H9 (cell line): ENCODE measurements at regions not wholly inside any gene's neighbourhood (a gene's known extent, or its start where the extent isn't known, plus 50 kb on each side); places are given as distances from the start of the nearest gene placed in this dataset.

Source experiments
- DNase-seq: peaks from one replicate; pipeline ENCODE4 v3.0.0-alpha.2; 2017
- H2AFZ ChIP-seq: one replicate; pipeline ENCODE4 v1.6.1; 2013; ENCODE audit warnings: mild to moderate bottlenecking, low read length, control low read depth, moderate library complexity
- H2AK5ac ChIP-seq: 2 replicates; pipeline ENCODE4 v1.6.1; 2013; ENCODE audit warnings: low read length, control low read depth, mixed read lengths; ENCODE audit not compliant: insufficient read length
- H2BK120ac ChIP-seq: one replicate; pipeline ENCODE4 v1.6.1; 2013; ENCODE audit warnings: low read depth, mild to moderate bottlenecking, low read length, control low read depth, inconsistent platforms; ENCODE audit not compliant: poor library complexity, severe bottlenecking
- H2BK12ac ChIP-seq: 2 replicates; pipeline ENCODE4 v1.6.1; 2013; ENCODE audit warnings: low read length, control low read depth, mixed read lengths, low read depth; ENCODE audit not compliant: insufficient read length
- H2BK15ac ChIP-seq: 2 replicates; pipeline ENCODE4 v1.6.1; 2013; ENCODE audit warnings: low read depth, low read length, control low read depth
- H2BK20ac ChIP-seq: one replicate; pipeline ENCODE4 v1.6.1; 2013; ENCODE audit warnings: low read depth, mild to moderate bottlenecking, low read length, control low read depth, inconsistent platforms; ENCODE audit not compliant: poor library complexity, severe bottlenecking
- H2BK5ac ChIP-seq: 2 replicates; pipeline ENCODE4 v1.6.1; 2013; ENCODE audit warnings: low read length, control low read depth, mixed read lengths; ENCODE audit not compliant: insufficient read length
- H3K14ac ChIP-seq: 2 replicates; pipeline ENCODE4 v1.6.1; 2013; ENCODE audit warnings: low read length, control low read depth; ENCODE audit not compliant: insufficient read depth
- H3K18ac ChIP-seq: 2 replicates; pipeline ENCODE4 v1.6.1; 2013; ENCODE audit warnings: low read depth, mild to moderate bottlenecking, mixed read lengths, low read length, control low read depth; ENCODE audit not compliant: insufficient read length
- H3K23ac ChIP-seq: 2 replicates; pipeline ENCODE4 v1.6.1; 2013; ENCODE audit warnings: low read length, control low read depth, mixed read lengths, low read depth; ENCODE audit not compliant: insufficient read length
- H3K23me2 ChIP-seq: 2 replicates; pipeline ENCODE4 v1.6.1; 2013; ENCODE audit warnings: low read depth, mild to moderate bottlenecking, mixed read lengths, low read length, control low read depth; ENCODE audit not compliant: insufficient read length, poor library complexity, severe bottlenecking
- H3K27ac ChIP-seq: 2 replicates; pipeline ENCODE4 v1.5.1; 2013; ENCODE audit warnings: low read length, control low read depth, mixed read lengths, low read depth; ENCODE audit not compliant: insufficient read length
- H3K27me3 ChIP-seq: 2 replicates; pipeline ENCODE4 v1.6.1; 2013; ENCODE audit warnings: low read length, control low read depth, inconsistent platforms; ENCODE audit not compliant: insufficient read depth
- H3K4ac ChIP-seq: 2 replicates; pipeline ENCODE4 v1.6.1; 2013; ENCODE audit warnings: low read depth, mild to moderate bottlenecking, control low read depth, inconsistent platforms, low read length, moderate library complexity
- H3K4me1 ChIP-seq: 2 replicates; pipeline ENCODE4 v1.6.1; 2013; ENCODE audit warnings: low read length, control low read depth, inconsistent platforms; ENCODE audit not compliant: insufficient read depth
- H3K4me2 ChIP-seq: 2 replicates; pipeline ENCODE4 v1.6.1; 2013; ENCODE audit warnings: low read length, control low read depth, mixed read lengths; ENCODE audit not compliant: insufficient read length, insufficient read depth
- H3K56ac ChIP-seq: 2 replicates; pipeline ENCODE4 v1.6.1; 2013; ENCODE audit warnings: low read depth, mild to moderate bottlenecking, mixed read lengths, low read length, control low read depth; ENCODE audit not compliant: insufficient read length
- H3K79me1 ChIP-seq: 2 replicates; pipeline ENCODE4 v1.6.1; 2013; ENCODE audit warnings: low read depth, mild to moderate bottlenecking, moderate library complexity, low read length, control low read depth, inconsistent platforms; ENCODE audit not compliant: insufficient read depth, poor library complexity, severe bottlenecking
- H3K79me2 ChIP-seq: 2 replicates; pipeline ENCODE4 v1.6.1; 2013; ENCODE audit warnings: low read length, control low read depth, inconsistent platforms; ENCODE audit not compliant: insufficient read depth
- H3K9ac ChIP-seq: 2 replicates; pipeline ENCODE4 v1.6.1; 2013; ENCODE audit warnings: low read length, control low read depth, mixed read lengths; ENCODE audit not compliant: insufficient read length; ENCODE audit errors: extremely low read depth
- H3K9me3 ChIP-seq: one replicate; pipeline ENCODE4 v1.6.1; 2013; ENCODE audit warnings: low read depth, low read length, inconsistent platforms; ENCODE audit not compliant: control insufficient read depth
- H3T11ph ChIP-seq: one replicate; pipeline ENCODE4 v1.6.1; 2013; ENCODE audit warnings: mild to moderate bottlenecking, low read length, control low read depth, inconsistent platforms
- H4K20me1 ChIP-seq: one replicate; pipeline ENCODE4 v1.6.1; 2013; ENCODE audit not compliant: control insufficient read depth, insufficient read length, insufficient read depth
- H4K5ac ChIP-seq: 2 replicates; pipeline ENCODE4 v1.6.1; 2013; ENCODE audit warnings: low read depth, mild to moderate bottlenecking, mixed read lengths, low read length, control low read depth; ENCODE audit not compliant: insufficient read length
- H4K8ac ChIP-seq: replicated peaks from 2 replicates; pipeline ENCODE4 v1.6.1; 2013; ENCODE audit warnings: low read length, control low read depth, mixed read lengths, low read depth; ENCODE audit not compliant: insufficient read length
- H4K91ac ChIP-seq: 2 replicates; pipeline ENCODE4 v1.6.1; 2013; ENCODE audit warnings: low read depth, mild to moderate bottlenecking, moderate library complexity, mixed read lengths, low read length, control low read depth; ENCODE audit not compliant: insufficient read length
- H3K27ac Mint-ChIP-seq, 3 experiments: 2 replicates in 2 of 3; 3 replicates in 1 of 3; pipeline ENCODE4 v1.8.0; 2020 to 2021; ENCODE audit warnings: mixed read lengths in 3 of 3, mild to moderate bottlenecking in 1 of 3, moderate library complexity in 1 of 3
- H3K27me3 Mint-ChIP-seq: 2 replicates; pipeline ENCODE4 v1.8.0; 2021; ENCODE audit warnings: low read depth, mild to moderate bottlenecking, moderate library complexity, mixed read lengths
- H3K36me3 Mint-ChIP-seq, 3 experiments: 2 replicates in 2 of 3; 3 replicates in 1 of 3; pipeline ENCODE4 v1.8.0; 2020 to 2021; ENCODE audit warnings: low read depth in 3 of 3, mixed read lengths in 3 of 3; ENCODE audit not compliant: insufficient read depth in 1 of 3
- H3K4me1 Mint-ChIP-seq, 2 experiments: 2 replicates each; pipeline ENCODE4 v1.8.0; 2020; ENCODE audit warnings: mixed read lengths in 2 of 2
- H3K4me3 Mint-ChIP-seq, 2 experiments: 2 replicates in 1 of 2; 3 replicates in 1 of 2; pipeline ENCODE4 v1.8.0; 2020 to 2021; ENCODE audit warnings: mild to moderate bottlenecking in 2 of 2, mixed read lengths in 2 of 2, moderate library complexity in 1 of 2
- H3K9me3 Mint-ChIP-seq, 2 experiments: 2 replicates in 1 of 2; 3 replicates in 1 of 2; pipeline ENCODE4 v1.8.0; 2020; ENCODE audit warnings: mild to moderate bottlenecking in 2 of 2, mixed read lengths in 2 of 2, moderate library complexity in 1 of 2
- CTCF ChIP-seq: fragments of 200-600 bp; sonication (generic); conservative IDR thresholded peaks from 3 replicates; pipeline ENCODE4 v1.8.0; 2021; ENCODE audit warnings: antibody characterized with exemption, mild to moderate bottlenecking
- WGBS: extraction: QIAGEN DNeasy Blood & Tissue Kit; methylation state at CpG from one replicate; pipeline ENCODE4 v1.1.7; 2013; ENCODE audit warnings: missing lambda C conversion rate, low lambda C conversion rate, mixed read lengths; ENCODE audit not compliant: insufficient read length; ENCODE audit errors: extremely low coverage; 5-methylcytosine and 5-hydroxymethylcytosine counted together

GRCh38 chr7:131747658-131748232, 191.3 kb upstream of the PODXL start:
- Mint-ChIP-seq H3K27ac (peak overlapping the region in 2 of 3 experiments; percentile 29 to 86; a peak in 3 of 7 replicates), H3K4me1 (peaks cover 25 to 37% of the 10 kb centered on the region in 2 experiments), H3K27me3 (no peaks in the 10 kb centered on the region), H3K4me3 (no peak overlapping the region), H3K36me3 (no peaks in the 10 kb centered on the region; a peak in 1 of 7 replicates), H3K9me3 (peaks cover 0 to 2% of the 10 kb centered on the region in 2 experiments; a peak in 1 of 5 replicates)
- no peak overlapping the region for H4K8ac ChIP-seq
- no peaks in the 10 kb centered on the region for H3K9me3 ChIP-seq
- peaks cover 13% of the 10 kb centered on the region for H3K4me1 ChIP-seq
- no peak overlapping the region for H4K91ac ChIP-seq
- H3K23ac ChIP-seq = no peak overlapping the region
- no peak overlapping the region for H2BK15ac ChIP-seq
- no peak overlapping the region for H2BK12ac ChIP-seq
- no CpG with 5 or more reads among the region's 3 CpGs for WGBS
- H2BK120ac ChIP-seq = no peak overlapping the region
- no peaks in the 10 kb centered on the region for H3K79me1 ChIP-seq
- H3K27me3 ChIP-seq = no peaks in the 10 kb centered on the region
- H3K18ac ChIP-seq = no peak overlapping the region
- no peak overlapping the region for H3K14ac ChIP-seq
- H3K4me2 ChIP-seq = peak overlapping the region; percentile 13
- no peaks in the 10 kb centered on the region for H4K20me1 ChIP-seq
- no peak overlapping the region for H3K9ac ChIP-seq
- H3K27ac ChIP-seq = peak overlapping the region; percentile 81
- peak; percentile 66 for DNase-seq
- no peak overlapping the region for H2BK5ac ChIP-seq
- no peaks in the 10 kb centered on the region for H3K79me2 ChIP-seq
- H3K4ac ChIP-seq = no peak overlapping the region
- no peaks in the 10 kb centered on the region for H3K23me2 ChIP-seq
- no peak overlapping the region for H3K56ac ChIP-seq
- no peak overlapping the region for H2AK5ac ChIP-seq
- no peak overlapping the region for H4K5ac ChIP-seq
- H2AFZ ChIP-seq = no peak overlapping the region
- H2BK20ac ChIP-seq = no peak overlapping the region
- no peak overlapping the region for H3T11ph ChIP-seq
- no peak for TF ChIP-seq CTCF
